ENCODE measurements at regions not wholly inside any gene's neighbourhood (a gene's known extent, or its start where the extent isn't known, plus 50 kb on each side); places are given as distances from the start of the nearest gene placed in this dataset.

DNA sequence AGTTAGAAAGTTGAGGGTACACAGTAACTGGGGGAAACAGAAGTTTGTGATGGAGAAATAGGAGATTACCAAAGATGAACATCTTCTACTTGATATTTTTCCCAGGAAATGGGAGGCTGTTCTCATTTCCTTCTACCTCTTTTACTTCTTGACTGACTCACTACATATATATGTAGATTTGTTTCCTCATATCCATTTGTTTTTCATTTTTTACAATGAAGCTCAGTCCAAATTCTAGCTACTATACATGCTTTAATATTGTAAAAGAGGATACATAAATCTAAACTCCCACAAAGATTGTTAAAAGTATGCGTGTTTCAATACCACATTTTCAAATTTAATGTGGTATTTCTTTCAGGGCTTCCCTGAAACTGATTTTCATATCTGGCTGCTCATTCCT lies 366.6 kb upstream of the NCAM2 start:
- no peak for TF ChIP-seq RAD21 (IDR thresholded peaks at IDR 0.05; ENCODE audit: low read depth)
- TF ChIP-seq EGR1 (IDR thresholded peaks at IDR 0.05): no peak
- TF ChIP-seq TAF1 (IDR thresholded peaks at IDR 0.05; ENCODE audit: low read depth): no peak
- TF ChIP-seq CREB1 (IDR thresholded peaks at IDR 0.05; ENCODE audit: low read depth): no peak
- no peak for TF ChIP-seq EP300 (IDR thresholded peaks at IDR 0.05; ENCODE audit: borderline replicate concordance)
